Activated CD4-positive, alpha-beta T cell treated with anti-CD3 and anti-CD28 coated beads for 36 hours (primary cell): ENCODE measurements at regions not wholly inside any gene's neighbourhood (a gene's known extent, or its start where the extent isn't known, plus 50 kb on each side); places are given as distances from the start of the nearest gene placed in this dataset.
"Not testable (repeated sequence)": the region's sequence is repeated elsewhere in the genome, so short reads cannot be mapped to it uniquely, and the experiment has no call there.

Experiments used
- ATAC-seq: fragments of 200-7000 bp; cut with Tn5 transposase; one replicate; pipeline ENCODE4 v1.10.0; 2021; ENCODE audit warnings: mild to moderate bottlenecking, moderate library complexity
- CTCF ChIA-PET: fragments of 350-600 bp; sonication (Branson Sonifier 250); formaldehyde crosslinking; loops from one replicate; lab custom pipeline; 2021; ENCODE audit warnings: antibody characterized with exemption; lab: Charles Lee
- POLR2A ChIA-PET: fragments of 350-600 bp; sonication (Branson Sonifier 250); formaldehyde crosslinking; loops from one replicate; lab custom pipeline; 2021; ENCODE audit warnings: antibody characterized with exemption, inconsistent platforms; lab: Charles Lee
- DNase-seq: peaks from one replicate; pipeline ENCODE4 v3.0.0-alpha.2; 2020
- H3K27ac Mint-ChIP-seq: one replicate; pipeline ENCODE4 v1.8.0; 2021; ENCODE audit warnings: mixed read lengths
- H3K27me3 Mint-ChIP-seq: one replicate; pipeline ENCODE4 v1.8.0; 2021; ENCODE audit warnings: mixed read lengths
- H3K36me3 Mint-ChIP-seq: one replicate; pipeline ENCODE4 v1.8.0; 2021; ENCODE audit warnings: low read depth, mixed read lengths
- H3K4me1 Mint-ChIP-seq: one replicate; pipeline ENCODE4 v1.8.0; 2021; ENCODE audit warnings: mixed read lengths
- H3K4me3 Mint-ChIP-seq: one replicate; pipeline ENCODE4 v1.8.0; 2021; ENCODE audit warnings: mild to moderate bottlenecking, moderate library complexity, mixed read lengths
- H3K9me3 Mint-ChIP-seq: one replicate; pipeline ENCODE4 v1.8.0; 2021; ENCODE audit warnings: low read depth, mixed read lengths
- intact Hi-C, 2 experiments: fragments of 100-400 bp; cut with DNase I in 1 of 2; cut with micrococcal nuclease in 1 of 2; formaldehyde crosslinking; loops; one replicate each; pipeline versions ENCODE4 v1.14.2 to v1.15.1; 2022 to 2024; cut with DNase I, micrococcal nuclease

DNA sequence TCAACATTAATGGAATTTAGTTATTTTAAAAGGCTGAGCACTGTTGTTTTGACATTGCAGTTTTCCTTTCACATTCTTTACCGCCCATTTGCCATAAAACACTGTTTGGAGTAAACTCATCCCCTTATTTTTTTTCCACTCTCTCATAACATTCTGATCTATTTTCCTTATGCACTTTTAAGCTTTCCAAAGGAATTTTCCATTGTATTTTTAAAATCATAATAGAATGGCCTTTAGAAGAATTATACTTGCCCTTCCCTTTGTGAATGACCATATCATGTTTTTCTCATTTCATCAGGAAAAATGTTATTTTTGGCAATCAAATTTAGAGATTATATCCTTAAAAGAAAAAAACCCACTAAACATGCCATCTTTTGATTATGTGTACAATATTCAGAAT is 1074.2 kb downstream of the STIM2 start:
- ChIA-PET CTCF (interaction anchor here (0.6 kb wide), 1 partner anchor 66 kb away, joined by 3 read pairs; no protein-coding TSS in a partner anchor), POLR2A (no interaction called here)
- Mint-ChIP-seq H3K4me3 (no peak overlapping the region), H3K27ac (no peak overlapping the region), H3K9me3 (peaks cover 7% of the 10 kb centered on the region), H3K36me3 (no peaks in the 10 kb centered on the region), H3K4me1 (no peaks in the 10 kb centered on the region), H3K27me3 (no peaks in the 10 kb centered on the region)
- ATAC-seq (no peak), DNase-seq (no peak)
- intact Hi-C loops: no loop called here

DNA sequence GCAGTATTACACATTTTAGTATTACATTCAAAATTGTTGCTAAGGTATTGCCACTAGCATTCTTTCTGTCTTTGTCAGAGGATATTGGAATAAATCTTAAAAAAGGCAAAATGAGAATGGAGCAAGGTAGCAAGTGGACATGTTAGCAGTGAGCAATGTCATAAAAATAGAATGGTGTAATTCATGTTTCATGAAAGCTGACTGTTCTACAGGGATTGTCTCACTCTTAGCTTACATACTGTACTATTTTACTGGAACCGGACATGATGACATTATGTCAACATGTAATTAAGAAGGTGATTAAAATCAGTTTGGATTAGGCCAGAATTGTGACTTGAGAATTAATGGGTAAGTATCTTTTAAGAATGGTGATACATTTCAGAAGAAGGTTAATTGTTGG is 1086.2 kb downstream of the STIM2 start:
- H3K36me3 Mint-ChIP-seq: no peaks in the 10 kb centered on the region
- POLR2A ChIA-PET: no interaction called here
- intact Hi-C loops: loop anchor here in 1 of 2 experiments (1.0 kb wide), 1 partner anchor 8 kb away; no protein-coding TSS in a partner anchor
- H3K27ac Mint-ChIP-seq: no peak overlapping the region
- no peaks in the 10 kb centered on the region for H3K4me1 Mint-ChIP-seq
- H3K9me3 Mint-ChIP-seq: peaks cover 7% of the 10 kb centered on the region
- no peaks in the 10 kb centered on the region for H3K27me3 Mint-ChIP-seq
- H3K4me3 Mint-ChIP-seq: no peak overlapping the region
- ATAC-seq: no peak
- no peak for DNase-seq
- CTCF ChIA-PET: no interaction called here

DNA sequence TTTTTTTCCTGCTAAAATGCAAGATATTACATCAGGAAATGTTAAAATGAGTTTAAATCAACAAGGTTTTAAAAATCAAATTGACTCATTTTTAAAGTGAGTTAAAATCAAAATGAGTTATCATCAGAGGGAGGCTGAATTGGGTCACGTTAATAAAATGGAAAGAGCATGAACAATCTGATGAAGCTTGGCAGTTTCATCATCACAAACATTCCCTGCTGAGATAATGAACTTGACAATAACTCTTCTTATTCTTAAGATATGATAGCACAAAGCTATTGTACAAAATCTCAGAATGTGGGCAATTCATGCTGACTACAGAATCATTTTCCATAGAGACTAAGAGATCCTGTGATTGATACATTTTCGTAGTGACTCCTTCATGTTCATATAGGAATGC is 1086.7 kb downstream of the STIM2 start:
- ATAC-seq (no peak), DNase-seq (no peak)
- no peaks in the 10 kb centered on the region for H3K4me1 Mint-ChIP-seq
- ChIA-PET POLR2A (no interaction called here), CTCF (no interaction called here)
- intact Hi-C loops: loop anchor here in 1 of 2 experiments (1.0 kb wide), 1 partner anchor 9 kb away; no protein-coding TSS in a partner anchor
- H3K36me3 Mint-ChIP-seq: no peaks in the 10 kb centered on the region
- H3K4me3 Mint-ChIP-seq: no peak overlapping the region
- no peak overlapping the region for H3K27ac Mint-ChIP-seq
- peaks cover 8% of the 10 kb centered on the region for H3K9me3 Mint-ChIP-seq
- no peaks in the 10 kb centered on the region for H3K27me3 Mint-ChIP-seq

DNA sequence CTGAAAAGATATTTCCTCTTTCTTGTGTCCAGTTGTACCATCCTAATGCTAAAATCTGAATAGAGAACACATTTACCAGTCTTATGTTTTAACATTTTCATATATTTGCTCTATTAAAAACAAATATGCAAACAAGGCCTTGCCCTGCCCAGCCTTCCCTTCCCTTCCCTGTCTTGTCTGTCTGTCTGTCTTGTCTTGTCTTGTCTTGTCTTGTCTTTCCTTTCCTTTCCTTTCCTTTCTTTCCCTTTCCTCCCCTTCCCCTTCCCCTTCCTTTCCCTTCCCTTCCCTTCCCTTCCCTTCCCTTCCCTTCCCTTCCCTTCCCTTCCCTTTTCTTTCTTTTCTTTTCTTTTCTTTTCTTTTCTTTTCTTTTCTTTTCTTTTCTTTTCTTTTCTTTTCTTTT is 1103.5 kb downstream of the STIM2 start:
- CTCF ChIA-PET: no interaction called here
- no peak for ATAC-seq
- intact Hi-C loops: no loop called here

DNA sequence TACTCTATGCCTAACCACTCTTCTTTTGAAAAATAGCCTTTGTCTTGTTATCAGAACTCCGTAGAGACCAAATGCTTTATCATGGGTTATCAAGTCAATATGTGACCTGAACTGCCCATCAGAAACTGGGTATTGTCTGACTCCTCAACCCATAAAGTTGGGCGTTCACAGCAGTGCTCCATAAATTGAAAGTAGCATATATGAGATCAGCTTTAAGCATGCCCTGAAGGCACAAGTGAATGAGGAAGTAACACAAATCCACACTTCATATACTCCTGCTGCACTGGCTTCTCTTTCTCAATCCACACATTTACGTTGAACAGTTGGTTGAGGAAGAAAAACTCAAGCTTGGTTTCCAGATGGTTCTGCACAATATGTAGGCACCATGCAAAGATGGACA is 1106.0 kb downstream of the STIM2 start:
- DNase-seq (no peak), ATAC-seq (no peak)
- Mint-ChIP-seq H3K27me3 (no peaks in the 10 kb centered on the region), H3K36me3 (no peaks in the 10 kb centered on the region), H3K4me3 (no peak overlapping the region), H3K9me3 (no peaks in the 10 kb centered on the region), H3K27ac (no peak overlapping the region), H3K4me1 (no peaks in the 10 kb centered on the region)
- intact Hi-C loops: no loop called here
- CTCF ChIA-PET: interaction anchor here (1.3 kb wide), 1 partner anchor 10 kb away, joined by 4 read pairs; no protein-coding TSS in a partner anchor
- POLR2A ChIA-PET: no interaction called here

More for the DNA sequence above, 1103.5 kb downstream of the STIM2 start:
- DNase-seq: no peak
- POLR2A ChIA-PET: no interaction called here
- Mint-ChIP-seq H3K27ac (no peak overlapping the region), H3K27me3 (no peaks in the 10 kb centered on the region), H3K9me3 (peaks cover 4% of the 10 kb centered on the region), H3K4me3 (no peak overlapping the region), H3K36me3 (no peaks in the 10 kb centered on the region), H3K4me1 (no peaks in the 10 kb centered on the region)

DNA sequence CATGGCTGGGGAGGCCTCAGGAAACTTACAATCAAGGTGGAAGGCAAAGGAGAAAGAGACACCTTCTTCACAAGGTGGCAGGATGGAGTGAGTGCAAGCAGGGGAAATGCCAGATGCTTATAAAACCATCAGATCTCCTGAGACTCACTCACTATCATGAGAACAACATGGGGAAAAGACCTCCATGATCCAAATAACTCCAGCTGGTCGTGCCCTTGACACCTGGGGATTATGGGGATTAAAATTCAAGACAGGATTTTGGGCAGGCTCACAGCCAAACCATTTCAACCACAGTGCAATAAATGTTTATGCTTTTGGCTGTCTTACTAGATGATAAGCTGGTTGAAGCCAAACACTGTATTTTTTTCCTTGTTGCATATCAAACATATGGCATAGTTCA is 1112.4 kb downstream of the STIM2 start:
- DNase-seq (no peak), ATAC-seq (no peak)
- Mint-ChIP-seq H3K36me3 (no peaks in the 10 kb centered on the region), H3K4me1 (no peaks in the 10 kb centered on the region), H3K27ac (no peak overlapping the region), H3K27me3 (no peaks in the 10 kb centered on the region), H3K4me3 (no peak overlapping the region), H3K9me3 (peaks cover 14% of the 10 kb centered on the region)
- ChIA-PET CTCF (no interaction called here), POLR2A (no interaction called here)
- intact Hi-C loops: no loop called here

DNA sequence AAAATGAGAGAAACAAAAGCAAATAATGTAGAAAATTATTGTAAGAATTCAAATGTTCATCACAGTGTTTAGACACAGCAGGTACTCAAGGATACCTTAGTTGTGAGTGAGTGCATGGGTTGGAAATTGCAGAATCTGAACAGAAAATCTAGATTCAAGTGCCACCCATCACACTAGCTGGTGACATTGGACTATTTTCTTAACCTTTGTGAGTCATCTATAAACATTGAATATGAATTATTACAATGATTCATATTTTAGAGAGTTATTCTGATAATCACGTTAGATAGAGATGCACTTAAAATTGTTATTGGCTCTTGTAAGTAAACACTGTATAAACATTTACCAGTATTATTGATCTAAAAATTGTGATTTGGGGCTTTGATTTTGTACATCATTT is 1113.1 kb downstream of the STIM2 start:
- H3K27ac Mint-ChIP-seq: no peak overlapping the region
- peaks cover 14% of the 10 kb centered on the region for H3K9me3 Mint-ChIP-seq
- intact Hi-C loops: no loop called here
- no peaks in the 10 kb centered on the region for H3K36me3 Mint-ChIP-seq
- no peak for DNase-seq
- H3K4me1 Mint-ChIP-seq: no peaks in the 10 kb centered on the region
- H3K27me3 Mint-ChIP-seq: no peaks in the 10 kb centered on the region
- ChIA-PET POLR2A (no interaction called here), CTCF (no interaction called here)
- H3K4me3 Mint-ChIP-seq: no peak overlapping the region
- ATAC-seq: no peak

DNA sequence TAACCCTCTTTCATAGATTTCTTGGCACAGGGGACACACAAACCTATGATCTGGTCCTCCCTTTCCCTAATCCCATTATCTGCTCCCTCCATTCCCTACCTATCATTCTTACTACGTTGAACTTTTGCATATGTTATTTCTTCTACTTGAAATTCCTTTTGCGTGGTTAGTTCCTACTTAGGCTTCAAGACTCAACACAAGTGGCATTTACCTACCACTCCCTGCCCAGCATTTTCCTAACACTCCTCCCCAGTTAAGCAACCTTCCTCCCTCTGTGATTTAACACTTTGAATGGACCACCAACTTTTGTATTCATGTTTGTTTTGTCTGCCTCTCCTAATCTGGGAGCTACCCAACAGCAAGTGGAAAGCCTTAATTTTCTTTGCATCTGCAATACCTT is 1113.7 kb downstream of the STIM2 start:
- no peaks in the 10 kb centered on the region for H3K36me3 Mint-ChIP-seq
- CTCF ChIA-PET: no interaction called here
- H3K9me3 Mint-ChIP-seq: peaks cover 18% of the 10 kb centered on the region
- intact Hi-C loops: no loop called here
- H3K27me3 Mint-ChIP-seq: no peaks in the 10 kb centered on the region
- ATAC-seq: no peak
- H3K4me3 Mint-ChIP-seq: no peak overlapping the region
- no peak for DNase-seq
- POLR2A ChIA-PET: no interaction called here
- H3K27ac Mint-ChIP-seq: no peak overlapping the region
- H3K4me1 Mint-ChIP-seq: no peaks in the 10 kb centered on the region

DNA sequence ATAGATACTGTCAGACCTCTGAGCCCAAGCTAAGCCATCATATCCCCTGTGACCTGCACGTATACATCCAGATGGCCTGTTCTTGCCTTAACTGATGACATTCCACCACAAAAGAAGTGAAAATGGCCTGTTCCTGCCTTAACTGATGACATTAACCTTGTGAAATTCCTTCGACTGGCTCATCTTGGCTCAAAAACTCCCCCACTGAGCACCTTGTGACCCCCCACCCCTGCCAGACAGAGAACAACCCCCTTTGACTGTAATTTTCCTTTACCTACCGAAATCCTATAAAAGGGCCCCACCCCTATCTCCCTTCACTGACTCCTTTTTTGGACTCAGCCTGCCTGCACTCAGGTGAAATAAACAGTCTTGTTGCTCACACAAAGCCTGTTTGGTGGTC is 1114.2 kb downstream of the STIM2 start:
- H3K36me3 Mint-ChIP-seq, H3K4me3 Mint-ChIP-seq, H3K4me1 Mint-ChIP-seq, POLR2A ChIA-PET, H3K27ac Mint-ChIP-seq, DNase-seq, intact Hi-C loops, H3K27me3 Mint-ChIP-seq, ATAC-seq, CTCF ChIA-PET: not testable (repeated sequence)
- peaks cover 21% of the 10 kb centered on the region for H3K9me3 Mint-ChIP-seq

DNA sequence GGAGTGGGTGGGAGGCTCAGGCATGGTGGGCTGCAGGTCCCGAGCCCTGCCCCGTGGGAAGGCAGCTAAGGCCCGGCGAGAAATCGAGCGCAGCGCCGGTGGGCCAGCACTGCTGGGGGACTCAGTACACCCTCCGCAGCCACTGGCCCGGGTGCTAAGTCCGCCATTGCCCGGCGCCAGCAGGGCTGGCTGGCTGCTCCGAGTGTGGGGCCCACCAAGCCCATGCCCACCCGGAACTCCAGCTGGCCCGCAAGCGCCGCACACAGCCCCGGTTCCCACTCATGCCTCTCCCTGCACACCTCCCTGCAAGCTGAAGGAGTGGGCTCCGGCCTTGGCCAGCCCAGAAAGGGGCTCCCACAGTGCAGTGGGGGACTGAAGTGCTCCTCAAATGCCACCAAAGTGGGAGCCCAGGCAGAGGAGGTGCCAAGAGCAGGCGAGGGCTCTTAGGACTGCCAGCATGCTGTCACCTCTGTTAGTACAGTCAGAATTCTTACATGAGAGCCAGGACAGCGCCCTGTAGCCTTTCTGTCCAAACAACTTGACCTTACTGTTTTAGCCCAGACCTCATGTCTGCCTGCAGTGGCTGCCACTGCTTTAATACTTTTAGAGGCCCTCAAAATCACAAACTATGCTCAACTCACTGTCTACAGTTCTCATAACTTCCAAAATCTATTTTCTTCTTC is 1117.9 kb downstream of the STIM2 start:
- intact Hi-C loops, H3K4me1 Mint-ChIP-seq, H3K27ac Mint-ChIP-seq, H3K27me3 Mint-ChIP-seq, CTCF ChIA-PET, H3K4me3 Mint-ChIP-seq, DNase-seq, H3K36me3 Mint-ChIP-seq, POLR2A ChIA-PET, ATAC-seq: not testable (repeated sequence)
- peaks cover 22% of the 10 kb centered on the region for H3K9me3 Mint-ChIP-seq

DNA sequence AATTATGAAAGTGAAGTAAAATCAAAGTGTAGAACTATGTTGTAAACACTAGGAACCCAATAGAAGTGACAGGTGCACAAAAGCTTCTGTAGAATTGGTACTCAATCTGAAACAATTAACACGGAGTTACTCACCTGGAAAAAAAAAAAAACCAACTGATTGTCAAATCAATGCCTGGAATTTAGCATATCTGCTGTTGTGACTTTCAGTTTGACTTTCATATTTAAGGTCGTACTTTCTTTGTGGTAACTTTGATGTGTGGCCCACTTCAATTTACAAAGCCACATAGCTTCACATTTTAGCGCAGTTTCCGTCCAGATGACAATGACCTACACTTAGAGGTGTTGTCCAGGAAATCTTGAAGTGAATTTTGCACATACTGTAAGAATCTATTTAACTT is 1124.9 kb downstream of the STIM2 start:
- no peak overlapping the region for H3K4me3 Mint-ChIP-seq
- DNase-seq: no peak
- intact Hi-C loops: no loop called here
- H3K27ac Mint-ChIP-seq: no peak overlapping the region
- ChIA-PET CTCF (no interaction called here), POLR2A (no interaction called here)
- no peaks in the 10 kb centered on the region for H3K4me1 Mint-ChIP-seq
- peaks cover 4% of the 10 kb centered on the region for H3K9me3 Mint-ChIP-seq
- H3K27me3 Mint-ChIP-seq: no peaks in the 10 kb centered on the region
- ATAC-seq: no peak
- no peaks in the 10 kb centered on the region for H3K36me3 Mint-ChIP-seq

DNA sequence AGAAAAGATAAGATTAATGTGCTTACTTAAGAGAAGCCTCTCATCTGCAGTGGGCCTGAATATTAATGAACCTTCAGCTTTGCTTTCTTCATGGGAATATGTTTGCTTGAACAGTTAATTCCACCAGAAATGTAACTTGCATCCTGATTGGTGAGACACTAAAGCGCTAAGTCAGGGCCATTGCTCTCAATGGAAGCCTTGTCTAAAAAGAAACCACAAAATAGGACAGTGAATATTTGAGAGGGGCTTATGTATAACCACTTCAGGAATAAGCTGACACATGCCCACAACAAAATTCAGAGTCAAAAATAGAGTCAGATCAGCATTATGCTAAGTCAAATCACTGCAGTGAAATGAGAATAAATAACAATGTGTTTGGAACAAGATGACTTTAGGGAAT is 1125.8 kb downstream of the STIM2 start:
- no peaks in the 10 kb centered on the region for H3K36me3 Mint-ChIP-seq
- ATAC-seq: no peak
- H3K9me3 Mint-ChIP-seq: peaks cover 4% of the 10 kb centered on the region
- H3K4me3 Mint-ChIP-seq: no peak overlapping the region
- CTCF ChIA-PET: no interaction called here
- intact Hi-C loops: no loop called here
- H3K27ac Mint-ChIP-seq: no peak overlapping the region
- POLR2A ChIA-PET: no interaction called here
- H3K4me1 Mint-ChIP-seq: no peaks in the 10 kb centered on the region
- no peak for DNase-seq
- no peaks in the 10 kb centered on the region for H3K27me3 Mint-ChIP-seq
